ENCODE measurements at regions not wholly inside any gene's neighbourhood (a gene's known extent, or its start where the extent isn't known, plus 50 kb on each side); places are given as distances from the start of the nearest gene placed in this dataset.

GRCh38 chr4:81828991-81829390 lies 357.3 kb upstream of the RASGEF1B start:
- DNase-seq (ENCODE audit: low read depth): no peak

- DNase-seq (ENCODE audit: low read depth): no peak
Observed at GRCh38 chr4:81827577-81828202, 356.0 kb upstream of the RASGEF1B start.

GRCh38 chr4:81826817-81827424 lies 355.2 kb upstream of the RASGEF1B start:
- DNase-seq (ENCODE audit: low read depth): no peak

- no peak for DNase-seq (ENCODE audit: low read depth)
Observed at GRCh38 chr4:81826335-81826734, 354.6 kb upstream of the RASGEF1B start.

- DNase-seq (ENCODE audit: low read depth): no peak
Observed at GRCh38 chr4:81818385-81818920, 346.7 kb upstream of the RASGEF1B start.

- no peak for DNase-seq (ENCODE audit: low read depth)
Observed at GRCh38 chr4:81816031-81816761, 344.5 kb upstream of the RASGEF1B start.

- no peak for DNase-seq (ENCODE audit: low read depth)
Observed at GRCh38 chr4:81814987-81815541, 343.4 kb upstream of the RASGEF1B start.

- no peak for DNase-seq (ENCODE audit: low read depth)
Observed at GRCh38 chr4:81811562-81812293, 340.0 kb upstream of the RASGEF1B start.

- DNase-seq (ENCODE audit: low read depth): peak; percentile 12
Observed at GRCh38 chr4:81808011-81808672, 336.4 kb upstream of the RASGEF1B start.

- DNase-seq (ENCODE audit: low read depth): no peak
Observed at GRCh38 chr4:81807386-81807785, 335.7 kb upstream of the RASGEF1B start.

- DNase-seq (ENCODE audit: low read depth): no peak
Observed at GRCh38 chr4:81806485-81806884, 334.8 kb upstream of the RASGEF1B start.

- DNase-seq (ENCODE audit: low read depth): no peak
Observed at GRCh38 chr4:81804849-81805248, 333.1 kb upstream of the RASGEF1B start.

- no peak for DNase-seq (ENCODE audit: low read depth)
Observed at GRCh38 chr4:81802285-81802846, 330.7 kb upstream of the RASGEF1B start.

- no peak for DNase-seq (ENCODE audit: low read depth)
Observed at GRCh38 chr4:81799371-81799770, 327.7 kb upstream of the RASGEF1B start.

GRCh38 chr4:81796790-81797528 lies 325.3 kb upstream of the RASGEF1B start:
- DNase-seq (ENCODE audit: low read depth): no peak

- DNase-seq (ENCODE audit: low read depth): no peak
Observed at GRCh38 chr4:81792521-81792920, 320.8 kb upstream of the RASGEF1B start.

GRCh38 chr4:81790477-81790876 lies 318.8 kb upstream of the RASGEF1B start:
- DNase-seq (ENCODE audit: low read depth): no peak

- no peak for DNase-seq (ENCODE audit: low read depth)
Observed at GRCh38 chr4:81789741-81790399, 318.2 kb upstream of the RASGEF1B start.

- no peak for DNase-seq (ENCODE audit: low read depth)
Observed at GRCh38 chr4:81789158-81789557, 317.5 kb upstream of the RASGEF1B start.

All from HT1080 (cell line).